WTC11 (cell line): ENCODE measurements at regions not wholly inside any gene's neighbourhood (a gene's known extent, or its start where the extent isn't known, plus 50 kb on each side); places are given as distances from the start of the nearest gene placed in this dataset.

ENCODE experiments used
- CTCF ChIP-seq: fragments of 200-600 bp; IDR thresholded peaks from 2 replicates; pipeline ENCODE4 v1.8.0; 2022; ENCODE audit warnings: antibody characterized with exemption
- E2F1 ChIP-seq: sonication (generic); formaldehyde crosslinking; IDR thresholded peaks from 2 replicates; pipeline ENCODE4 v1.8.0; 2022; ENCODE audit warnings: mild to moderate bottlenecking, missing genetic modification reagents
- ELF4 ChIP-seq: sonication (generic); formaldehyde crosslinking; IDR thresholded peaks from 2 replicates; pipeline ENCODE4 v1.8.1; 2022; ENCODE audit warnings: low read depth, mild to moderate bottlenecking, moderate library complexity, missing genetic modification reagents
- ETV6 ChIP-seq: sonication (generic); formaldehyde crosslinking; IDR thresholded peaks from 2 replicates; pipeline ENCODE4 v1.8.1; 2022; ENCODE audit warnings: mild to moderate bottlenecking, missing genetic modification reagents
- FOXJ3 ChIP-seq: sonication (generic); formaldehyde crosslinking; IDR thresholded peaks from 2 replicates; pipeline ENCODE4 v1.9.0; 2021; ENCODE audit warnings: missing genetic modification reagents, mild to moderate bottlenecking, borderline replicate concordance
- HMGA2 ChIP-seq: fragments of 250-450 bp; sonication (Bioruptor Pico); IDR thresholded peaks from 2 replicates; pipeline ENCODE4 v1.4.0; 2021; ENCODE audit warnings: mild to moderate bottlenecking, moderate library complexity
- IRF2 ChIP-seq: sonication (generic); formaldehyde crosslinking; IDR thresholded peaks from 2 replicates; pipeline ENCODE4 v1.8.0; 2022; ENCODE audit warnings: low read depth, missing genetic modification reagents, borderline replicate concordance
- NFE2L1 ChIP-seq: sonication (generic); formaldehyde crosslinking; IDR thresholded peaks from 2 replicates; pipeline ENCODE4 v1.8.1; 2023; ENCODE audit warnings: missing genetic modification reagents
- NR3C1 ChIP-seq: sonication (generic); formaldehyde crosslinking; conservative IDR thresholded peaks from 2 replicates; pipeline ENCODE4 v1.8.1; 2023; ENCODE audit warnings: low read depth, mild to moderate bottlenecking, missing genetic modification reagents
- TP53 ChIP-seq: sonication (generic); formaldehyde crosslinking; IDR thresholded peaks from 2 replicates; pipeline ENCODE4 v1.8.1; 2023; ENCODE audit warnings: mild to moderate bottlenecking, missing genetic modification reagents
- USF2 ChIP-seq: sonication (generic); formaldehyde crosslinking; IDR thresholded peaks from 2 replicates; pipeline ENCODE4 v1.8.1; 2023; ENCODE audit warnings: mild to moderate bottlenecking, missing genetic modification reagents, moderate library complexity
- ZBTB21 ChIP-seq: sonication (generic); formaldehyde crosslinking; IDR thresholded peaks from 2 replicates; pipeline ENCODE4 v1.8.1; 2023; ENCODE audit warnings: mild to moderate bottlenecking, missing genetic modification reagents, borderline replicate concordance
- ZNF121 ChIP-seq: sonication (generic); formaldehyde crosslinking; IDR thresholded peaks from 2 replicates; pipeline ENCODE4 v1.8.0; 2023; ENCODE audit warnings: missing genetic modification reagents

GRCh38 chr9:80369641-80370040, 797.9 kb downstream of the TLE4 start:
- TF ChIP-seq CTCF (no peak), ZNF121 (CRISPR knock-in tag) (no peak), ELF4 (CRISPR knock-in tag) (no peak), ZBTB21 (CRISPR knock-in tag) (no peak), FOXJ3 (CRISPR knock-in tag) (no peak), NR3C1 (CRISPR knock-in tag) (no peak), TP53 (no peak), USF2 (no peak), NFE2L1 (CRISPR knock-in tag) (no peak), HMGA2 (CRISPR knock-in tag) (no peak), E2F1 (no peak), ETV6 (CRISPR knock-in tag) (no peak), IRF2 (CRISPR knock-in tag) (no peak)
